Nephron (organoid): ENCODE measurements at regions not wholly inside any gene's neighbourhood (a gene's known extent, or its start where the extent isn't known, plus 50 kb on each side); places are given as distances from the start of the nearest gene placed in this dataset.
"Not testable (repeated sequence)": the region's sequence is repeated elsewhere in the genome, so short reads cannot be mapped to it uniquely, and the experiment has no call there.

ENCODE experiments used
- H3K27ac Mint-ChIP-seq, 3 experiments: 2 replicates each; pipeline ENCODE4 v1.8.0; 2020; ENCODE audit warnings: mixed read lengths in 3 of 3, mild to moderate bottlenecking in 2 of 3, moderate library complexity in 1 of 3
- H3K27me3 Mint-ChIP-seq: 2 replicates; pipeline ENCODE4 v1.8.0; 2021; ENCODE audit warnings: low read depth, mild to moderate bottlenecking, moderate library complexity, mixed read lengths
- H3K36me3 Mint-ChIP-seq: 2 replicates; pipeline ENCODE4 v1.8.0; 2020; ENCODE audit warnings: low read depth, mixed read lengths
- H3K4me1 Mint-ChIP-seq: 2 replicates; pipeline ENCODE4 v1.8.0; 2020; ENCODE audit warnings: mixed read lengths
- H3K4me3 Mint-ChIP-seq, 3 experiments: 2 replicates each; pipeline ENCODE4 v1.8.0; 2020; ENCODE audit warnings: mild to moderate bottlenecking in 3 of 3, mixed read lengths in 3 of 3, moderate library complexity in 2 of 3
- H3K9me3 Mint-ChIP-seq: 2 replicates; pipeline ENCODE4 v1.8.0; 2020; ENCODE audit warnings: mixed read lengths
- TF ChIP-seq, protein P1 (sequence below), 3 experiments: fragments of 200-600 bp; sonication (generic); IDR thresholded peaks; one replicate each; pipeline ENCODE4 v1.5.0; 2021; ENCODE audit warnings: antibody characterized with exemption in 3 of 3; ENCODE audit not compliant: unreplicated experiment in 3 of 3

DNA sequence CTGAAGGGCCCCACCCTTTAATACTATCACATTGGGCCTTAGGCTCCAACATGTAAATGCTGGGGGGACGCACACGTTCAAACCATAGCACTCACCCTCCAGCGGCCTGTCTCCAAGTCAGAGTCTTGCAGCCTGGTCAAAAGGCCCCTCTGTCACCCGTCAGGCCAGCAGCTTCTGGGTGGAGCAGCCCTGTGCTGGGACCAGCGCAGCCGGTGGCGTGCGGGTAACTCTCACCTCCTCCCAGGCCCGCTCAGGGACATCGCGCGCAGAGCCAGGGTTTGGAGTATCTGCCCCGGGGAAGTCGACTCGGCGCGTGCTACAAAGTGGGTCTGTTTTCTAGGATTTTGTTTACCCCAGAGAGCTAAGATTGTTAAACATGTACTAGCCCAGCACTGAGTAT is 93.0 kb upstream of the COL5A1 start:
- H3K4me3 Mint-ChIP-seq = no peak overlapping the region
- peaks cover 62% of the 10 kb centered on the region for H3K4me1 Mint-ChIP-seq
- H3K9me3 Mint-ChIP-seq = peaks cover 2% of the 10 kb centered on the region
- H3K27me3 Mint-ChIP-seq = peaks cover 12% of the 10 kb centered on the region
- TF ChIP-seq, protein P1, sequence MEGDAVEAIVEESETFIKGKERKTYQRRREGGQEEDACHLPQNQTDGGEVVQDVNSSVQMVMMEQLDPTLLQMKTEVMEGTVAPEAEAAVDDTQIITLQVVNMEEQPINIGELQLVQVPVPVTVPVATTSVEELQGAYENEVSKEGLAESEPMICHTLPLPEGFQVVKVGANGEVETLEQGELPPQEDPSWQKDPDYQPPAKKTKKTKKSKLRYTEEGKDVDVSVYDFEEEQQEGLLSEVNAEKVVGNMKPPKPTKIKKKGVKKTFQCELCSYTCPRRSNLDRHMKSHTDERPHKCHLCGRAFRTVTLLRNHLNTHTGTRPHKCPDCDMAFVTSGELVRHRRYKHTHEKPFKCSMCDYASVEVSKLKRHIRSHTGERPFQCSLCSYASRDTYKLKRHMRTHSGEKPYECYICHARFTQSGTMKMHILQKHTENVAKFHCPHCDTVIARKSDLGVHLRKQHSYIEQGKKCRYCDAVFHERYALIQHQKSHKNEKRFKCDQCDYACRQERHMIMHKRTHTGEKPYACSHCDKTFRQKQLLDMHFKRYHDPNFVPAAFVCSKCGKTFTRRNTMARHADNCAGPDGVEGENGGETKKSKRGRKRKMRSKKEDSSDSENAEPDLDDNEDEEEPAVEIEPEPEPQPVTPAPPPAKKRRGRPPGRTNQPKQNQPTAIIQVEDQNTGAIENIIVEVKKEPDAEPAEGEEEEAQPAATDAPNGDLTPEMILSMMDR (IDR thresholded peaks at IDR 0.05; ENCODE audit: unreplicated experiment in 3 of 3) = no peak
- H3K27ac Mint-ChIP-seq = peak overlapping the region in 2 of 3 experiments; percentile 69 to 73
- peaks cover 3% of the 10 kb centered on the region for H3K36me3 Mint-ChIP-seq

DNA sequence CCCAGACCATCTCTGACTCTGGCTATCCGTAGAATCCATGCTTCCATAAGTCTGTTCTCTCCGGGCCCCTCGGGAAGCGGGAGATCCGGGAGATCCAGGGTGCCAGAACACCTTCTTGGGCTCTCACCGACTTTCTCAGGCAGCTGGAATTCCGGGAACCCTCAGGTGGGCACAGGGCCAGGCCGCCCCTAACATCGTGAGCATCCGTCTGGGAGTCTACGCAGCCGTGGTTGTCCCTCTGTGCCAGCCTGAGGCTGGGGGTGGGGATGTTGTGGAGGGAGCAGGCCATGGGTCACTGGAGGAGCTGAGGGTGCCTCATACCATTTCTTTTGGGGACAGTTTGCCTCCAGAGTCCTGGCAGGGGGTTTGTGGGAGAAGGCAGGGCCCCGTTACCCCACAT is 92.3 kb upstream of the COL5A1 start:
- H3K36me3 Mint-ChIP-seq = peaks cover 3% of the 10 kb centered on the region
- H3K4me3 Mint-ChIP-seq = no peak overlapping the region
- H3K4me1 Mint-ChIP-seq = peaks cover 57% of the 10 kb centered on the region
- H3K27ac Mint-ChIP-seq = peak overlapping the region in 2 of 3 experiments; percentile 69 to 73
- peaks cover 12% of the 10 kb centered on the region for H3K27me3 Mint-ChIP-seq
- TF ChIP-seq, protein P1 (IDR thresholded peaks at IDR 0.05; ENCODE audit: unreplicated experiment in 3 of 3) = no peak
- peaks cover 2% of the 10 kb centered on the region for H3K9me3 Mint-ChIP-seq

DNA sequence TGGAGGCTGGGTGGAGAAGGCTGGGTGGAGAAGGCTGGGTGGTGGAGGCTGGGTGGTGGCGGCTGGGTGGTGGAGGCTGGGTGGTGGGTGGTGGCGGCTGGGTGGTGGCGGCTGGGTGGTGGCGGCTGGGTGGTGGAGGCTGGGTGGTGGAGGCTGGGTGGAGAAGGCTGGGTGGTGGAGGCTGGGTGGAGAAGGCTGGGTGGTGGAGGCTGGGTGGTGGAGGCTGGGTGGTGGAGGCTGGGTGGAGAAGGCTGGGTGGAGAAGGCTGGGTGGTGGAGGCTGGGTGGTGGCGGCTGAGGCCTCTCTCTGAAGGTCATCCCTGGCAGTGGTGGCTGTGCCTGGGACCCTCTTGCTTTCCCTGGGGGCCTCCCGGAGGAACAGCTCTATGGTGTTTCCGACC is 91.5 kb upstream of the COL5A1 start:
- H3K36me3 Mint-ChIP-seq, H3K9me3 Mint-ChIP-seq, H3K4me3 Mint-ChIP-seq: not testable (repeated sequence)
- Mint-ChIP-seq H3K27ac (peak overlapping the region in 2 of 3 experiments; percentile 54 to 77), H3K27me3 (peaks cover 12% of the 10 kb centered on the region), H3K4me1 (peaks cover 50% of the 10 kb centered on the region)

DNA sequence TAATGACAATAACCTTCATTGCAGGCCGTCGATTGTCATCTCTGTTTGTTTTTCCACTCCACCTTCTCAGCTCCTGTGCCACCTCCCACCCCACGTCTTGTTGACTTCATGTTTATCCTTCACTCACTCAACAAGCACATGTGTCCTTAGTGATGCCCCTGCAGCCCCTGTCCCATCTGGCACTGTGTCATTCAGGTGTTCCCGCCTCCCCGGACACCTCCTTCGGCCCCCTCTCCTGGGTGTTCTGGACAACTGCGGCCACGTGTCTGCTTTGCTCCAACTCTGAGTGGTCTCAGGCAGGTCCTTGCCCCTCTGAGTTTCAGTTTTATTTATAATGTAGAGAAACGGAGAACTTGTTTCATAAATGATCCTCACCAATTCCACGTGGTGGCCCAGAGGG is 91.0 kb upstream of the COL5A1 start:
- peaks cover 50% of the 10 kb centered on the region for H3K4me1 Mint-ChIP-seq
- TF ChIP-seq, protein P1 (IDR thresholded peaks at IDR 0.05; ENCODE audit: unreplicated experiment in 3 of 3) = no peak
- peak overlapping the region in 2 of 3 experiments; percentile 23 to 33 for H3K4me3 Mint-ChIP-seq
- H3K27ac Mint-ChIP-seq = peak overlapping the region in 2 of 3 experiments; percentile 54 to 77
- H3K36me3 Mint-ChIP-seq = peaks cover 3% of the 10 kb centered on the region
- peaks cover 2% of the 10 kb centered on the region for H3K9me3 Mint-ChIP-seq
- peaks cover 9% of the 10 kb centered on the region for H3K27me3 Mint-ChIP-seq

DNA sequence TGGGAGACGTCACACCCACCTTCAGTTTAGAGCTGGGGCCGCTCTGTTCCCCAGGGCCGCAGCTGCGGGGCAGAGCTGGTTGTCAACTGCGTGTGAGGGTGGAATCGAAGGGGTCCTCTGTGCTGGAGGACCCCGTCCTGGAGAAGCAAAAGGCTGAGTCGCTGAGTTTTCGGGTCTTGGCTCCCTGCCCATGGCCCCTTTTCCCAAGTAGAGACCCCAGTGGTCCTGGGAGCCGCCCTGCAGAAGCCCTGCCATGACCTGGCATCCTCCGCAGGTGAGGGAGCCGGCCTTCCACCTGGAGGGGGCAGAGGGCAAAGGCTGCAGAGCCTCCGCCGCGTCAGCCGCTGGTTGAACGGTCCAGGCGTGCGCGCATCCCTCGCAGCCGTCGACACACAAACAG is 90.4 kb upstream of the COL5A1 start:
- TF ChIP-seq, protein P1 (IDR thresholded peaks at IDR 0.05; ENCODE audit: unreplicated experiment in 3 of 3) = no peak
- H3K4me3 Mint-ChIP-seq = no peak overlapping the region
- H3K9me3 Mint-ChIP-seq = peaks cover 2% of the 10 kb centered on the region
- H3K27ac Mint-ChIP-seq = peak overlapping the region; percentile 72 to 73 (median 73)
- peaks cover 44% of the 10 kb centered on the region for H3K4me1 Mint-ChIP-seq
- H3K36me3 Mint-ChIP-seq = peaks cover 3% of the 10 kb centered on the region
- peaks cover 6% of the 10 kb centered on the region for H3K27me3 Mint-ChIP-seq

DNA sequence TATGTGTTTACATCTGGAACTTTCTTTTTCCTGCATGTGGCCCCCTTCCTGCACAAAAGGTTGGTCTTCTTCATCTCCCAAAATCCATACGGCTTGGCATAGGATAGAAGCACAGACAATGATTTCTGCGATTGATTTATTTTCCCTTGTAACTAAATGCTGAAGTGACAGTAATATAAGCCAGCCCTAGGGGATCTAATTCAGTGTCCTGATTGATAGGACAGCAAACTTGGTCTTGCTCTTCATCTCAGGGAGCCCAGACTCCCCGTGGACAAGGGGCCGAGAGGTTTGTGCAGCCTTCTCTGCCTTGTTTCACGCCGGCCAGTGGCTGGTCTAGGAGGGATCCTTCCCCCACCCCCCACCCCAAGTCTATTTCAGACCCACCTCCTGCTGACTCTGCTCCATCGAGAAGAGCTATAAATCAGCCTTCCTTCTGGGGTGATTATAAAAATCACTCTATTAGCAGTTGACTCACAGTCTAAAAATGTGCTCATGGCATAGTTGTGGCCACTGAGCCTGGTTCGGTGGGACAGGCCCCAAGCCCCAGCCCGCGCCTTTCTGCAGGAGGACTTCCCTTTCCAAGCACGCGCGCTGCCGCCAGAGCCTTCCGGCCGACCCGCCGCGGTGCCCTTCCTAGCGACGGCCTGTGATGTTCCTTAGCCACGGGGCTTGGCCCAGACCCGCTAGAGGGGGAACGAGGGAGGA is 89.8 kb upstream of the COL5A1 start:
- H3K9me3 Mint-ChIP-seq = peaks cover 2% of the 10 kb centered on the region
- H3K27me3 Mint-ChIP-seq = peaks cover 6% of the 10 kb centered on the region
- peak overlapping the region; percentile 72 to 73 (median 73) for H3K27ac Mint-ChIP-seq
- H3K4me3 Mint-ChIP-seq = peak overlapping the region in 2 of 3 experiments; percentile 12 to 35
- peaks cover 3% of the 10 kb centered on the region for H3K36me3 Mint-ChIP-seq
- peaks cover 43% of the 10 kb centered on the region for H3K4me1 Mint-ChIP-seq
- TF ChIP-seq, protein P1 (IDR thresholded peaks at IDR 0.05; ENCODE audit: unreplicated experiment in 3 of 3) = no peak
